NT2/D1 (cell line): ENCODE measurements at regions not wholly inside any gene's neighbourhood (a gene's known extent, or its start where the extent isn't known, plus 50 kb on each side); places are given as distances from the start of the nearest gene placed in this dataset.

Experiments
- DNase-seq: peaks from one replicate; pipeline ENCODE4 v3.0.0-alpha.2; 2011; ENCODE audit warnings: low read depth, low spot score
- H3K27me3 ChIP-seq: 2 replicates; pipeline ENCODE4 v1.6.0; 2011; ENCODE audit warnings: mild to moderate bottlenecking; ENCODE audit not compliant: insufficient read length, insufficient read depth
- H3K36me3 ChIP-seq: 2 replicates; pipeline ENCODE4 v1.6.1; 2011; ENCODE audit warnings: mild to moderate bottlenecking, low read length, mixed read lengths; ENCODE audit not compliant: insufficient read depth, insufficient read length
- H3K4me1 ChIP-seq: 2 replicates; pipeline ENCODE4 v1.5.1; 2011; ENCODE audit not compliant: insufficient read depth, insufficient read length
- H3K4me3 ChIP-seq: 2 replicates; pipeline ENCODE4 v1.5.1; 2011; ENCODE audit warnings: low read depth; ENCODE audit not compliant: insufficient read length
- H3K9ac ChIP-seq: 2 replicates; pipeline ENCODE4 v1.6.0; 2011; ENCODE audit warnings: low read depth; ENCODE audit not compliant: insufficient read length
- H3K9me3 ChIP-seq: 2 replicates; pipeline ENCODE4 v1.5.1; 2011; ENCODE audit warnings: mild to moderate bottlenecking, low read length; ENCODE audit not compliant: insufficient read depth
- SUZ12 ChIP-seq: IDR thresholded peaks from 2 replicates; pipeline ENCODE4 v1.6.1; 2011; ENCODE audit not compliant: insufficient read length, insufficient read depth; ENCODE audit errors: extremely low read depth
- YY1 ChIP-seq: IDR thresholded peaks from 2 replicates; pipeline ENCODE4 v1.6.1; 2011; ENCODE audit not compliant: insufficient read length, insufficient read depth
- ZNF274 ChIP-seq: IDR thresholded peaks from 2 replicates; pipeline ENCODE4 v1.6.1; 2011; ENCODE audit warnings: mild to moderate bottlenecking, low read depth, low read length

- no peak for DNase-seq
- Histone ChIP-seq H3K4me1 (no peaks in the 10 kb centered on the region), H3K9ac (no peak overlapping the region), H3K27me3 (no peaks in the 10 kb centered on the region), H3K36me3 (no peaks in the 10 kb centered on the region), H3K9me3 (no peaks in the 10 kb centered on the region), H3K4me3 (no peak overlapping the region)
- TF ChIP-seq YY1 (no peak), SUZ12 (no peak), ZNF274 (no peak)
These were observed 263.4 kb downstream of the NEBL start for GRCh38 chr10:20633714-20634113.

DNA sequence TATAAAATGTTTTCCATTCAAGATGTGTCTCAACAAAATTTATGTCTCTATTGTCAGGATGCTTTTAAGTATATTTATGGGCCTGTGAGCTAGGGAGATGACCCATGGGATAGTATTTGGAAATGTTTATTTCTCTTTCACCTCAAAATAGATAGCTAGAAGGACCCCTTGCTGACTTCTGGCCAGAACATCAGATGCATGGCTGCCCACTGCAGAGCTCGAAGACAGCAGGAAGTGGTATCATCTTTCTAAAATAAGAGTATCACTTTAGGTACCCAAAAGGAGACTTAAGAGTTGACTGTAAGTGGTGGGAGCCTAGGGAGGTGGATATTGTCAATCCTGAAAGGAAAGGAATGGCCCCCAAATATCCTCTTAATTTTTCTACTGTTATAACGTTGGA lies 264.4 kb downstream of the NEBL start:
- TF ChIP-seq YY1 = no peak
- no peak for TF ChIP-seq SUZ12
- TF ChIP-seq ZNF274 = no peak

GRCh38 chr10:20631229-20631628 lies 265.9 kb downstream of the NEBL start:
- Histone ChIP-seq H3K4me3 (no peak overlapping the region), H3K9me3 (no peaks in the 10 kb centered on the region), H3K27me3 (no peaks in the 10 kb centered on the region), H3K4me1 (no peaks in the 10 kb centered on the region), H3K9ac (no peak overlapping the region), H3K36me3 (no peaks in the 10 kb centered on the region)
- DNase-seq = no peak
- TF ChIP-seq ZNF274 (no peak), YY1 (no peak), SUZ12 (no peak)

More for the DNA sequence above, 264.4 kb downstream of the NEBL start:
- Histone ChIP-seq H3K9me3 (no peaks in the 10 kb centered on the region), H3K4me1 (no peaks in the 10 kb centered on the region), H3K36me3 (no peaks in the 10 kb centered on the region), H3K9ac (no peak overlapping the region), H3K27me3 (no peaks in the 10 kb centered on the region), H3K4me3 (no peak overlapping the region)
- DNase-seq = no peak

- Histone ChIP-seq H3K36me3 (no peaks in the 10 kb centered on the region), H3K9me3 (no peaks in the 10 kb centered on the region), H3K4me3 (no peak overlapping the region), H3K9ac (no peak overlapping the region), H3K4me1 (no peaks in the 10 kb centered on the region), H3K27me3 (no peaks in the 10 kb centered on the region)
- DNase-seq = no peak
- no peak for TF ChIP-seq YY1
- TF ChIP-seq SUZ12 = no peak
These were observed 266.9 kb downstream of the NEBL start for GRCh38 chr10:20630092-20630643.

DNA sequence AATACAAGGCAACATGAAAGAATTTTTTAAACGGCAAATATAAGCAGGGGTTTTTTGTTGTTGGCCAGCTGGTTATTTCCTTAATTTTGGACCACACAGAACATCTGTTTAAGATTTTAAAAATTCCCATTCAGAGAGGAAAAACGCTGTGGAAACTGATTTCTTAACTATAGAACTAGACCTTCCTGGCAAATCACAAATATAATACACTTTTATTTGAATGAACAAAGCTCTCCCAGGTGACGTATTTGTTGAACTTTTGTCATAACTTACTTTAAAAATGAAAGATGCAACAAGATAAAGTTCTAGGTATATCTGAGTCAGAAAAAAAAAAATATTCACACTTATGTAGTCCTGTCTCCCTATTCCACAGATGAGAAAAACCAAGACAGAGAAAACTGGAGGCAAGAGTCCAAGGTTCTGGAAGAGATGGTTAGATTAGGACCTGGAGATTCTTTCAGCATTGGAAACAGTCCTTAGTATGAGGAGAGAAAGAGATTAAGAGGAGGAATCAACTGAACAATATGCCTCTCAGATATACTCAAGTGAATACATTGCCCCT lies 269.1 kb downstream of the NEBL start:
- Histone ChIP-seq H3K4me1 (no peaks in the 10 kb centered on the region), H3K36me3 (no peaks in the 10 kb centered on the region), H3K4me3 (no peak overlapping the region), H3K9ac (no peak overlapping the region), H3K27me3 (no peaks in the 10 kb centered on the region), H3K9me3 (no peaks in the 10 kb centered on the region)
- TF ChIP-seq ZNF274 (no peak), YY1 (no peak), SUZ12 (no peak)
- DNase-seq = no peak

DNA sequence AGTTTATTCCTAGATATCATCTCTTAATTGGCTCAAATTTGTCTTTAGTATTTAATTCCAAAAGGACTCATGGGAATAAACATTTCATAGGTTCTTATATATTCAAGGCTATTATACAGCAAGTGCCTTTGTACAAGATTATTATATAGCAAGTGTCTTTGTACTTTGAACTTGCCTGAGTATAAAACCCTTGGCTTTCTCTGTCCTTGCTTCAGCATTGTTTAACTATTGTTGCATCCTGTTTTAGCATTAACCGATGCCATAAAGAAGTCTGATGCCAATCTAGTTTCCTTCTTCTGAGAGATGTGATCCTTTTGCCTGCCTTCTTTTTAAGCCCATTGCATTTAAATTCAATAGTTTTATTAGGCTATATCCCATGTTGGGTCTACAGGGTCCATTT lies 270.0 kb downstream of the NEBL start:
- Histone ChIP-seq H3K36me3 (no peaks in the 10 kb centered on the region), H3K9ac (no peak overlapping the region), H3K4me1 (no peaks in the 10 kb centered on the region), H3K9me3 (no peaks in the 10 kb centered on the region), H3K4me3 (no peak overlapping the region), H3K27me3 (no peaks in the 10 kb centered on the region)
- DNase-seq = no peak
- TF ChIP-seq ZNF274 = no peak
- TF ChIP-seq SUZ12 = no peak
- no peak for TF ChIP-seq YY1

GRCh38 chr10:20625868-20626267 lies 271.2 kb downstream of the NEBL start:
- H3K4me1 ChIP-seq = no peaks in the 10 kb centered on the region
- no peaks in the 10 kb centered on the region for H3K36me3 ChIP-seq

DNA sequence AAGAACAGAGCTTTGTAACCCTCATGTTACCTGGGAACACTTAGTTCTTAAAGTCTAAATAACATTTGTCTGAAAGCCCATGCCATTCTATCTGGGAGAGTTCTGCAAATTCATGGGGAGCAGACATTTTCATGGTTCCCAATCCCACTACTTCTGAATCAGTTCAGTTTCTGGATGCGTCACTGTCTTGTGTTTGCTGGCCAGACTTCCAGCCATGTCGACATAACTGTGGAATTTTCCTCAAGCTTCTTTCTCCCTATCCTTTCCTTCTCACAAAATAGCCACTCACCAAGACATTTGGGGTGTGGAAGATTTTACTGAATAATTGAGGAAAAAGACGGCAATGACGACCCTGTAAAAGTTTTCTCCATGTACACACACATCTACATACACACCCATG lies 272.5 kb downstream of the NEBL start:
- no peak overlapping the region for H3K9ac ChIP-seq
- no peaks in the 10 kb centered on the region for H3K9me3 ChIP-seq
- no peak overlapping the region for H3K4me3 ChIP-seq
- H3K4me1 ChIP-seq = no peaks in the 10 kb centered on the region
- H3K27me3 ChIP-seq = no peaks in the 10 kb centered on the region
- TF ChIP-seq ZNF274 (no peak), SUZ12 (no peak), YY1 (no peak)
- no peaks in the 10 kb centered on the region for H3K36me3 ChIP-seq
- DNase-seq = no peak

More at GRCh38 chr10:20625868-20626267, 271.2 kb downstream of the NEBL start:
- TF ChIP-seq SUZ12 = no peak
- no peak for TF ChIP-seq ZNF274
- no peak for TF ChIP-seq YY1
- Histone ChIP-seq H3K4me3 (no peak overlapping the region), H3K27me3 (no peaks in the 10 kb centered on the region), H3K9me3 (no peaks in the 10 kb centered on the region), H3K9ac (no peak overlapping the region)
- DNase-seq = no peak
